A673 (cell line): ENCODE measurements at regions not wholly inside any gene's neighbourhood (a gene's known extent, or its start where the extent isn't known, plus 50 kb on each side); places are given as distances from the start of the nearest gene placed in this dataset.

Source experiments
- EZH2 ChIP-seq: fragments of 200-600 bp; sonication (generic); IDR thresholded peaks from 2 replicates; pipeline ENCODE4 v1.6.1; 2017; ENCODE audit warnings: borderline replicate concordance, low read depth, mild to moderate bottlenecking, mixed read lengths, antibody characterized with exemption, low read length; ENCODE audit not compliant: poor library complexity, severe bottlenecking
- TF ChIP-seq, protein P1 (sequence below): fragments of 300-800, 200-600 bp; sonication (generic); conservative IDR thresholded peaks from 2 replicates; pipeline ENCODE4 v1.5.1; 2017; ENCODE audit warnings: low read depth, mild to moderate bottlenecking, antibody characterized with exemption, low read length, moderate library complexity, mixed read lengths

DNA sequence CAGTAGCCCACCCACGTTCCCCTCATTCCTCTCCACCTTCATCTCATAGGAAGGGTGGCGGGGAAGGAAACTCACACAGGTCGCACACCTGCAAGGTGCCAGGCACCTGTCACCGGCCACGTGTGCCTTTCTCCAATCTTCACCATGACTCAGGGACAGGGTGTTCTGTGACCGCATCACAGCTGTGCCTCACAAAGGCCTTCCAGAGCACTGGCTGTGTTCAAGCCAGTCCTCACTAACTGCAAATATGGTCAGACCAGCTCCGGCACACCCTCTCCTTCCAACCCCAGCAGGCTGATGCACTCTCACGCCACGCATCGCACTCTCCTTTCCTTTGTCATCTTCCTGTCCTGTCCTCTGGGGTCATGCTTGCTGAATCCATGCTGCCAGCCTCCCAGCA is 415.9 kb downstream of the IRS2 start:
- TF ChIP-seq, protein P1, sequence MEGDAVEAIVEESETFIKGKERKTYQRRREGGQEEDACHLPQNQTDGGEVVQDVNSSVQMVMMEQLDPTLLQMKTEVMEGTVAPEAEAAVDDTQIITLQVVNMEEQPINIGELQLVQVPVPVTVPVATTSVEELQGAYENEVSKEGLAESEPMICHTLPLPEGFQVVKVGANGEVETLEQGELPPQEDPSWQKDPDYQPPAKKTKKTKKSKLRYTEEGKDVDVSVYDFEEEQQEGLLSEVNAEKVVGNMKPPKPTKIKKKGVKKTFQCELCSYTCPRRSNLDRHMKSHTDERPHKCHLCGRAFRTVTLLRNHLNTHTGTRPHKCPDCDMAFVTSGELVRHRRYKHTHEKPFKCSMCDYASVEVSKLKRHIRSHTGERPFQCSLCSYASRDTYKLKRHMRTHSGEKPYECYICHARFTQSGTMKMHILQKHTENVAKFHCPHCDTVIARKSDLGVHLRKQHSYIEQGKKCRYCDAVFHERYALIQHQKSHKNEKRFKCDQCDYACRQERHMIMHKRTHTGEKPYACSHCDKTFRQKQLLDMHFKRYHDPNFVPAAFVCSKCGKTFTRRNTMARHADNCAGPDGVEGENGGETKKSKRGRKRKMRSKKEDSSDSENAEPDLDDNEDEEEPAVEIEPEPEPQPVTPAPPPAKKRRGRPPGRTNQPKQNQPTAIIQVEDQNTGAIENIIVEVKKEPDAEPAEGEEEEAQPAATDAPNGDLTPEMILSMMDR: no peak
- no peak for TF ChIP-seq EZH2
